H9 (cell line): ENCODE measurements at regions not wholly inside any gene's neighbourhood (a gene's known extent, or its start where the extent isn't known, plus 50 kb on each side); places are given as distances from the start of the nearest gene placed in this dataset.

Experiments used
- DNase-seq: peaks from one replicate; pipeline ENCODE4 v3.0.0-alpha.2; 2017
- H2AFZ ChIP-seq: one replicate; pipeline ENCODE4 v1.6.1; 2013; ENCODE audit warnings: mild to moderate bottlenecking, low read length, control low read depth, moderate library complexity
- H2AK5ac ChIP-seq: 2 replicates; pipeline ENCODE4 v1.6.1; 2013; ENCODE audit warnings: low read length, control low read depth, mixed read lengths; ENCODE audit not compliant: insufficient read length
- H2BK120ac ChIP-seq: one replicate; pipeline ENCODE4 v1.6.1; 2013; ENCODE audit warnings: low read depth, mild to moderate bottlenecking, low read length, control low read depth, inconsistent platforms; ENCODE audit not compliant: poor library complexity, severe bottlenecking
- H2BK12ac ChIP-seq: 2 replicates; pipeline ENCODE4 v1.6.1; 2013; ENCODE audit warnings: low read length, control low read depth, mixed read lengths, low read depth; ENCODE audit not compliant: insufficient read length
- H2BK15ac ChIP-seq: 2 replicates; pipeline ENCODE4 v1.6.1; 2013; ENCODE audit warnings: low read depth, low read length, control low read depth
- H2BK20ac ChIP-seq: one replicate; pipeline ENCODE4 v1.6.1; 2013; ENCODE audit warnings: low read depth, mild to moderate bottlenecking, low read length, control low read depth, inconsistent platforms; ENCODE audit not compliant: poor library complexity, severe bottlenecking
- H2BK5ac ChIP-seq: 2 replicates; pipeline ENCODE4 v1.6.1; 2013; ENCODE audit warnings: low read length, control low read depth, mixed read lengths; ENCODE audit not compliant: insufficient read length
- H3K14ac ChIP-seq: 2 replicates; pipeline ENCODE4 v1.6.1; 2013; ENCODE audit warnings: low read length, control low read depth; ENCODE audit not compliant: insufficient read depth
- H3K18ac ChIP-seq: 2 replicates; pipeline ENCODE4 v1.6.1; 2013; ENCODE audit warnings: low read depth, mild to moderate bottlenecking, mixed read lengths, low read length, control low read depth; ENCODE audit not compliant: insufficient read length
- H3K23ac ChIP-seq: 2 replicates; pipeline ENCODE4 v1.6.1; 2013; ENCODE audit warnings: low read length, control low read depth, mixed read lengths, low read depth; ENCODE audit not compliant: insufficient read length
- H3K23me2 ChIP-seq: 2 replicates; pipeline ENCODE4 v1.6.1; 2013; ENCODE audit warnings: low read depth, mild to moderate bottlenecking, mixed read lengths, low read length, control low read depth; ENCODE audit not compliant: insufficient read length, poor library complexity, severe bottlenecking
- H3K27ac ChIP-seq: 2 replicates; pipeline ENCODE4 v1.5.1; 2013; ENCODE audit warnings: low read length, control low read depth, mixed read lengths, low read depth; ENCODE audit not compliant: insufficient read length
- H3K27me3 ChIP-seq: 2 replicates; pipeline ENCODE4 v1.6.1; 2013; ENCODE audit warnings: low read length, control low read depth, inconsistent platforms; ENCODE audit not compliant: insufficient read depth
- H3K4ac ChIP-seq: 2 replicates; pipeline ENCODE4 v1.6.1; 2013; ENCODE audit warnings: low read depth, mild to moderate bottlenecking, control low read depth, inconsistent platforms, low read length, moderate library complexity
- H3K4me1 ChIP-seq: 2 replicates; pipeline ENCODE4 v1.6.1; 2013; ENCODE audit warnings: low read length, control low read depth, inconsistent platforms; ENCODE audit not compliant: insufficient read depth
- H3K4me2 ChIP-seq: 2 replicates; pipeline ENCODE4 v1.6.1; 2013; ENCODE audit warnings: low read length, control low read depth, mixed read lengths; ENCODE audit not compliant: insufficient read length, insufficient read depth
- H3K56ac ChIP-seq: 2 replicates; pipeline ENCODE4 v1.6.1; 2013; ENCODE audit warnings: low read depth, mild to moderate bottlenecking, mixed read lengths, low read length, control low read depth; ENCODE audit not compliant: insufficient read length
- H3K79me1 ChIP-seq: 2 replicates; pipeline ENCODE4 v1.6.1; 2013; ENCODE audit warnings: low read depth, mild to moderate bottlenecking, moderate library complexity, low read length, control low read depth, inconsistent platforms; ENCODE audit not compliant: insufficient read depth, poor library complexity, severe bottlenecking
- H3K79me2 ChIP-seq: 2 replicates; pipeline ENCODE4 v1.6.1; 2013; ENCODE audit warnings: low read length, control low read depth, inconsistent platforms; ENCODE audit not compliant: insufficient read depth
- H3K9ac ChIP-seq: 2 replicates; pipeline ENCODE4 v1.6.1; 2013; ENCODE audit warnings: low read length, control low read depth, mixed read lengths; ENCODE audit not compliant: insufficient read length; ENCODE audit errors: extremely low read depth
- H3K9me3 ChIP-seq: one replicate; pipeline ENCODE4 v1.6.1; 2013; ENCODE audit warnings: low read depth, low read length, inconsistent platforms; ENCODE audit not compliant: control insufficient read depth
- H3T11ph ChIP-seq: one replicate; pipeline ENCODE4 v1.6.1; 2013; ENCODE audit warnings: mild to moderate bottlenecking, low read length, control low read depth, inconsistent platforms
- H4K20me1 ChIP-seq: one replicate; pipeline ENCODE4 v1.6.1; 2013; ENCODE audit not compliant: control insufficient read depth, insufficient read length, insufficient read depth
- H4K5ac ChIP-seq: 2 replicates; pipeline ENCODE4 v1.6.1; 2013; ENCODE audit warnings: low read depth, mild to moderate bottlenecking, mixed read lengths, low read length, control low read depth; ENCODE audit not compliant: insufficient read length
- H4K8ac ChIP-seq: replicated peaks from 2 replicates; pipeline ENCODE4 v1.6.1; 2013; ENCODE audit warnings: low read length, control low read depth, mixed read lengths, low read depth; ENCODE audit not compliant: insufficient read length
- H4K91ac ChIP-seq: 2 replicates; pipeline ENCODE4 v1.6.1; 2013; ENCODE audit warnings: low read depth, mild to moderate bottlenecking, moderate library complexity, mixed read lengths, low read length, control low read depth; ENCODE audit not compliant: insufficient read length
- H3K27ac Mint-ChIP-seq, 3 experiments: 2 replicates in 2 of 3; 3 replicates in 1 of 3; pipeline ENCODE4 v1.8.0; 2020 to 2021; ENCODE audit warnings: mixed read lengths in 3 of 3, mild to moderate bottlenecking in 1 of 3, moderate library complexity in 1 of 3
- H3K27me3 Mint-ChIP-seq: 2 replicates; pipeline ENCODE4 v1.8.0; 2021; ENCODE audit warnings: low read depth, mild to moderate bottlenecking, moderate library complexity, mixed read lengths
- H3K36me3 Mint-ChIP-seq, 3 experiments: 2 replicates in 2 of 3; 3 replicates in 1 of 3; pipeline ENCODE4 v1.8.0; 2020 to 2021; ENCODE audit warnings: low read depth in 3 of 3, mixed read lengths in 3 of 3; ENCODE audit not compliant: insufficient read depth in 1 of 3
- H3K4me1 Mint-ChIP-seq, 2 experiments: 2 replicates each; pipeline ENCODE4 v1.8.0; 2020; ENCODE audit warnings: mixed read lengths in 2 of 2
- H3K4me3 Mint-ChIP-seq, 2 experiments: 2 replicates in 1 of 2; 3 replicates in 1 of 2; pipeline ENCODE4 v1.8.0; 2020 to 2021; ENCODE audit warnings: mild to moderate bottlenecking in 2 of 2, mixed read lengths in 2 of 2, moderate library complexity in 1 of 2
- H3K9me3 Mint-ChIP-seq, 2 experiments: 2 replicates in 1 of 2; 3 replicates in 1 of 2; pipeline ENCODE4 v1.8.0; 2020; ENCODE audit warnings: mild to moderate bottlenecking in 2 of 2, mixed read lengths in 2 of 2, moderate library complexity in 1 of 2
- WGBS: extraction: QIAGEN DNeasy Blood & Tissue Kit; methylation state at CpG from one replicate; pipeline ENCODE4 v1.1.7; 2013; ENCODE audit warnings: missing lambda C conversion rate, low lambda C conversion rate, mixed read lengths; ENCODE audit not compliant: insufficient read length; ENCODE audit errors: extremely low coverage; 5-methylcytosine and 5-hydroxymethylcytosine counted together
- TF ChIP-seq, protein P1 (sequence below): fragments of 200-600 bp; sonication (generic); conservative IDR thresholded peaks from 3 replicates; pipeline ENCODE4 v1.8.0; 2021; ENCODE audit warnings: antibody characterized with exemption, mild to moderate bottlenecking

DNA sequence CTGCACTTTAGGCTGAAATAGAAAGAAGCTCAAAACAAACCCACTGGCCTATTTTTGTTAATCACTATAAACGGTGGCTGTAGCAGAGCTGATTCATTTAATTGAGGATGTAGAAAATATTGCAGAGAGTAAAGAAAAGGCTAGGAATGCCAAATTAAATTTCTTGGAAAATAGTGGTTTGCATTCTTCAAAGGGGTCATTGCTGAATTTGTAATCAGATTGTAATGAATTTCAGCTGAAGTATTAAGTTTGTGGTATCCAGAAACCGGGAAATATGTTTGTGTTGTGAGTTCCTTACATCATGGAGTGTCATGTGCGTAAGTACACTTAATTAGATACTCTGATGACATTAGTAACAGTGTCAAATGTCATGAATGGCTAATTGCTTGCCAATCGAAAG lies 203.0 kb downstream of the SAMD5 start:
- no peak overlapping the region for H2BK5ac ChIP-seq
- TF ChIP-seq, protein P1, sequence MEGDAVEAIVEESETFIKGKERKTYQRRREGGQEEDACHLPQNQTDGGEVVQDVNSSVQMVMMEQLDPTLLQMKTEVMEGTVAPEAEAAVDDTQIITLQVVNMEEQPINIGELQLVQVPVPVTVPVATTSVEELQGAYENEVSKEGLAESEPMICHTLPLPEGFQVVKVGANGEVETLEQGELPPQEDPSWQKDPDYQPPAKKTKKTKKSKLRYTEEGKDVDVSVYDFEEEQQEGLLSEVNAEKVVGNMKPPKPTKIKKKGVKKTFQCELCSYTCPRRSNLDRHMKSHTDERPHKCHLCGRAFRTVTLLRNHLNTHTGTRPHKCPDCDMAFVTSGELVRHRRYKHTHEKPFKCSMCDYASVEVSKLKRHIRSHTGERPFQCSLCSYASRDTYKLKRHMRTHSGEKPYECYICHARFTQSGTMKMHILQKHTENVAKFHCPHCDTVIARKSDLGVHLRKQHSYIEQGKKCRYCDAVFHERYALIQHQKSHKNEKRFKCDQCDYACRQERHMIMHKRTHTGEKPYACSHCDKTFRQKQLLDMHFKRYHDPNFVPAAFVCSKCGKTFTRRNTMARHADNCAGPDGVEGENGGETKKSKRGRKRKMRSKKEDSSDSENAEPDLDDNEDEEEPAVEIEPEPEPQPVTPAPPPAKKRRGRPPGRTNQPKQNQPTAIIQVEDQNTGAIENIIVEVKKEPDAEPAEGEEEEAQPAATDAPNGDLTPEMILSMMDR, result no peak
- no peak overlapping the region for H3T11ph ChIP-seq
- H4K20me1 ChIP-seq, result no peaks in the 10 kb centered on the region
- H3K4me2 ChIP-seq, result no peak overlapping the region
- no peak overlapping the region for H3K18ac ChIP-seq
- no peak overlapping the region for H3K23ac ChIP-seq
- H3K4ac ChIP-seq, result no peak overlapping the region
- H3K27ac ChIP-seq, result no peak overlapping the region
- H3K4me3 Mint-ChIP-seq, result no peak overlapping the region
- DNase-seq, result no peak
- H2BK120ac ChIP-seq, result no peak overlapping the region
- H3K14ac ChIP-seq, result no peak overlapping the region
- no peak overlapping the region for H2AFZ ChIP-seq
- no peaks in the 10 kb centered on the region for H3K23me2 ChIP-seq
- H2BK15ac ChIP-seq, result no peak overlapping the region
- WGBS, result no CpG with 5 or more reads among the region's 4 CpGs
- H2BK12ac ChIP-seq, result no peak overlapping the region
- no peak overlapping the region for H3K27ac Mint-ChIP-seq
- no peak overlapping the region for H2BK20ac ChIP-seq
- H4K5ac ChIP-seq, result no peak overlapping the region
- H3K4me1 Mint-ChIP-seq, result peaks cover 5% of the 10 kb centered on the region in 2 experiments
- H3K27me3 ChIP-seq, result no peaks in the 10 kb centered on the region
- no peaks in the 10 kb centered on the region for H3K36me3 Mint-ChIP-seq
- H3K9me3 Mint-ChIP-seq, result peaks cover under 1 to 4% of the 10 kb centered on the region in 2 experiments; a peak in 2 of 5 replicates
- H3K79me1 ChIP-seq, result no peaks in the 10 kb centered on the region
- no peak overlapping the region for H4K91ac ChIP-seq
- no peaks in the 10 kb centered on the region for H3K79me2 ChIP-seq
- H3K27me3 Mint-ChIP-seq, result 0 out of 2 replicates have a peak, but pooled peaks cover 3% of the 10 kb centered on the region
- H3K4me1 ChIP-seq, result no peaks in the 10 kb centered on the region
- H3K9me3 ChIP-seq, result no peaks in the 10 kb centered on the region
- H4K8ac ChIP-seq, result no peak overlapping the region
- H2AK5ac ChIP-seq, result no peak overlapping the region
- H3K56ac ChIP-seq, result no peak overlapping the region
- no peak overlapping the region for H3K9ac ChIP-seq
